H54 (cell line): ENCODE measurements at regions not wholly inside any gene's neighbourhood (a gene's known extent, or its start where the extent isn't known, plus 50 kb on each side); places are given as distances from the start of the nearest gene placed in this dataset.
A peak's percentile ranks its signal among the peaks of the same experiment; 100 is the strongest.
"Not testable (repeated sequence)": the region's sequence is repeated elsewhere in the genome, so short reads cannot be mapped to it uniquely, and the experiment has no call there.

Source experiments
- DNase-seq: peaks from one replicate; pipeline ENCODE4 v3.0.0; 2011; ENCODE audit warnings: low spot score, mixed read lengths; ENCODE audit not compliant: insufficient read length
- FAIRE-seq: peaks from 3 replicates; lab custom pipeline; 2011; peaks lifted over from hg19 to GRCh38; lab: Jason Lieb, UNC
- POLR2A ChIP-seq: IDR thresholded peaks from 2 replicates; pipeline ENCODE4 v1.6.1; 2011; ENCODE audit warnings: low read depth, mild to moderate bottlenecking, low read length

GRCh38 chr4:126604268-126604867, 1028.4 kb upstream of the INTU start:
- DNase-seq (no peak), FAIRE-seq (no peak)
- no peak for TF ChIP-seq POLR2A

DNA sequence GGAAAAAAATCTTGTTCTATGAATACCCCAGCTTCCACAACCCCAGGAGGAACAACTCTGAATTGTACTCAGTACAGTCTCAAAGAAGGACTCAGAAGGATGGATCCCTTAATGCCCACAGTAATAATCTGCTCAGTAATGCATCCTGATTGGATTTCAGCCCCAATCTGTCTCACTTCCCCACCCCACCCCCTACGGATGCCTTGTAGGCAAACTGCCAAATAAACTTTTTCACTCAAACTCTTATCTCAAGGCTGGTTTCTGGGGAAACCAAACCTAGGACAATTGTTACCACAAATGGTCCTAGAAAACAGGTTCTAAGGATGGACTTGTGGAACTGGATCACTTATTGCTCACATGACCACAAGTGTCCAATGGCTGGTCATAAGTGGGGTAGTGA, 1021.8 kb upstream of the INTU start:
- DNase-seq (no peak), FAIRE-seq (no peak)

DNA sequence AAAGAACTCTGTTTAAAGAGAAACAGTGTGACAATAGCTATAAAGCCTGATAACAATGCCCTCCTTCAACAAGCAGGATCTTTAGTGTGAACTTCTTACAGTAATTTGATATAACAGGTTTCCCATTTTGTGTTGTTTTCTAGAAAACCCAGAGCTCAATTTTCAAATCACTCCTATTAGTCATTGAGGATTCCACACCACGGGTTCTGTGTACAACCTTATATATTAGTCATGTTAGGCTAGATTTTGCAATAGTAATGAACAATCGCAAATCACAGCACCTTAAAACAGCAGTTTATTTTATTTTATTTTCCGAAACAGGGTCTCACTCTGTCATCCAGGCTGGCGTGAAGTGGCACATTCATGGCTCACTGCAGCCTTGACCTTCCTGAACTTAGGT, 1020.9 kb upstream of the INTU start:
- TF ChIP-seq POLR2A, result no peak
- FAIRE-seq, result no peak
- DNase-seq, result peak; percentile 5

More for the DNA sequence above, 1021.8 kb upstream of the INTU start:
- no peak for TF ChIP-seq POLR2A

GRCh38 chr4:126614356-126614855, 1018.4 kb upstream of the INTU start:
- no peak for DNase-seq
- TF ChIP-seq POLR2A, result no peak
- FAIRE-seq, result no peak

- DNase-seq (no peak), FAIRE-seq (no peak)
- TF ChIP-seq POLR2A, result no peak
Observed at GRCh38 chr4:126616795-126617194, 1016.0 kb upstream of the INTU start.

DNA sequence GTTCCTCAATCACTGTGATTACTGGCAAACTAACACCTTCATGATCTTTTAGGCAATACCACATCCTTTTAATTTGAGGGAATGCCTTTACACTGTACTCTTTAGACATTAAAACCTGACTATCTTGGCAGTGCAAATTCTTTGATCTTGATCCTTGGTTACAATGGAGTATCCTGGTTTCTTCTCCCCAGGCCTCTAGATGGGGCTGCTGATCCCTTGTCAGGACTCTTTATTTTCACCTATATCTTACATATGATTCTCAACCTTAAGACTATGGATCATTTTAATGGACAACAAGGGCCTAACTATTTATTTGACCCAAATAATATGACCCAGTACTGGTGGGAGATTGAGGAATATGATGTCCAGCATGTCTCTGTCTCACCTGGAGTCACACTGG, 1005.5 kb upstream of the INTU start:
- FAIRE-seq (no peak), DNase-seq (no peak)
- TF ChIP-seq POLR2A, result no peak

DNA sequence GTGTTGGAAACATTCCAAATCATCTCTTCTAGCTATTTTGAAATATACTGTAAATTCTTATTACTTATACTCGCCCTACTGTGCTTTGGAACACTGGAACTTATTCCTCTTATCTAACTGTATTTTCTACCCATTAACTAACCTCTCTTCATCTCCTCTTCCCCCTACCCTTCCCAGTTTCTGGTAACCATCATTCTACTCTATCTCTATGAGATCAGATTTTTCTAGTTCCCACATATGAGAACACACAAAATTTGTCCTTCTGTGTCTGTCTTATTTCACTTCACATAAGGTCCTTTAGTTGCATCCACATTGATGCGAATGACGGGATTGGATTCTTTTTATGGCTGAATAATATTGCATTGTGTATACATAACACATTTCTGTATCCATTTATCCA, 1003.8 kb upstream of the INTU start:
- TF ChIP-seq POLR2A, result no peak
- FAIRE-seq (no peak), DNase-seq (no peak)

- DNase-seq (no peak), FAIRE-seq (no peak)
Observed at GRCh38 chr4:126630230-126630629, 1002.5 kb upstream of the INTU start.

GRCh38 chr4:126633306-126633705, 999.5 kb upstream of the INTU start:
- TF ChIP-seq POLR2A, result no peak
- FAIRE-seq (no peak), DNase-seq (no peak)

More at GRCh38 chr4:126630230-126630629, 1002.5 kb upstream of the INTU start:
- no peak for TF ChIP-seq POLR2A

DNA sequence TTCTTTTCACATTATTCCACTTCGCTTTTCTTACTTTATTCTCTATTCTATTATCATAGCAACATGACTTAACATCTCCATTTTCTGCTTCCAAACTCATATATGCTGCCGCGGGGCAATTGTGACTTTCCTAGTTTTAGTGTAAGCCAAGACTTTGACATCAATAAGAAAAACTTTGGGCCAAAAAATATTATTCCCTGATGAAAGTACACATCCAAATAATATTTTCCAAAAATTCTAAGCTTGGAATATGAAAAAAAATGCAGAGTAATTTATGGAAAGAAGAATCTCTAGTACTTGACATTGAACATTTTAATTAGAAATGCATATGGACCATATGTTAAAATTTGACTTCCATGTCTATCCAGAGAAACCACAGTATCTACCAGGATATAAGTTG, 995.1 kb upstream of the INTU start:
- TF ChIP-seq POLR2A, result no peak
- FAIRE-seq, result no peak
- no peak for DNase-seq

GRCh38 chr4:126647320-126647719, 985.4 kb upstream of the INTU start:
- no peak for FAIRE-seq

GRCh38 chr4:126647756-126648397, 984.9 kb upstream of the INTU start:
- no peak for TF ChIP-seq POLR2A
- DNase-seq, result no peak
- no peak for FAIRE-seq

More at GRCh38 chr4:126647320-126647719, 985.4 kb upstream of the INTU start:
- no peak for TF ChIP-seq POLR2A
- DNase-seq, result no peak

DNA sequence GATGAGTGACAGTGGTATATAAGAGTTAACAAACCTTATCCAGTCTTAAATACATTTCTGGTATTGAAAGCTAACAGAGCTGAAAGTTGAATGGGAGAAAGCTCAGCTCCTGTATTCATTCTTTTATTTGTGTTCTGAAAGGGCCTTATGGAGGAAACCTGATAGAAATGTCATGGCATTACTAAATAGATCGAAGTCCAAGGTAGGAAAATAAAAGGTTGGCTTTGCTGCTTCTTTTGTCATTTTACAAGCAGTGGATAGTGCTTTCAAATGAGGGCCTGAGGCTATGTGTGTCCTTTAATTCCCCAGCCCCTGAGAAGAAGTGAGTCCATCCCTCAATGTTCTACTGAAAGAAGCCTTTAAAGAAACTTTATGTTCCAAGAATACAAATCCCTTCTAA, 974.3 kb upstream of the INTU start:
- TF ChIP-seq POLR2A, result no peak
- FAIRE-seq (no peak), DNase-seq (no peak)

DNA sequence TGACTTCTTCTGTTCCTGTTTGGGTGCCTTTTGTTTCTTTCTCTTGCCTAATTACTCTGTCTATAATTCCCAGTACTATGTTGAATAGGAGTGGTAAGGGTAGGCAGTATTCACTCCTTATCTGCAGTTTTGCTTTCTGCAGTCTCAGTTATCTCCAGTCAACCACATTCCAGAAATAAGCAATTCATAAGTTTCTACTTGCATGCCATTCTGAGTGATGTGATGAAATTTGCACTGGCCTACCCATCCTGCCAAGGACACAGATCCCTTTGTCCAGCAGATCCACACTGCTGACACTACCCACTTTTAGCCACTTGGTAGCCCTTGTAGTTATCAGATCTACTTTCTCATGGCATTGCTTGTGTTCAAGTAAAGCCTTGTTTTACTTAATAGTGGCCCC, 971.6 kb upstream of the INTU start:
- FAIRE-seq (no peak), DNase-seq (no peak)
- no peak for TF ChIP-seq POLR2A

DNA sequence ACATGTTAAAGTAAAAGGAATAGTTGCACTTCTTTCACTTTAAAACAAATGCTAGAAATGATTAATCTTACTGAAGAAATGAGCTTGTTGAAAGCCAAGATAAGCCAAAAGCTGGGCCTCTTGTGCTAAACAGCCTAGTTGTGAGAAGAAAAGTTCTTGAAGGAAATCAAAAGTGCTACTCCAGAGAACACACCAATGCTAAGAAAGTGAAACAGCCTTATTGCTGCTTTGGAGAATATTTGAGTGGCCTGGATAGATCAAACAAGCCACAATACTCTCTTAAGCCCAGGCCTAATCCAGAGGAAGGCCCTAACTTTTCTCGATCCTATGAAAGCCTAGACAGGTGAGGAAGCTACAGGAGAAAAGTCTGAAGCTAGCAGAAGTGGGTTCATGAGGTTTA, 967.9 kb upstream of the INTU start:
- DNase-seq (no peak), FAIRE-seq (no peak)
- no peak for TF ChIP-seq POLR2A

- FAIRE-seq, DNase-seq: not testable (repeated sequence)
Observed at GRCh38 chr4:126670038-126670437, 962.7 kb upstream of the INTU start.
